AG04450 (cell line): ENCODE measurements at regions not wholly inside any gene's neighbourhood (a gene's known extent, or its start where the extent isn't known, plus 50 kb on each side); places are given as distances from the start of the nearest gene placed in this dataset.

Experiments used
- CTCF ChIA-PET: fragments of 300-600, 350-600 bp; formaldehyde crosslinking; extraction: SDS; loops from one replicate; lab custom pipeline; 2022; ENCODE audit warnings: antibody characterized with exemption, inconsistent platforms; lab: Charles Lee
- POLR2A ChIA-PET: fragments of 350-600 bp; formaldehyde crosslinking; extraction: SDS; loops from one replicate; lab custom pipeline; 2021; ENCODE audit warnings: antibody characterized with exemption, inconsistent platforms; lab: Yijun Ruan, JAX
- DNase-seq: peaks from one replicate; pipeline ENCODE4 v3.0.0-alpha.2; 2011; ENCODE audit warnings: low read depth, low spot score
- H3K27ac ChIP-seq: one replicate; pipeline ENCODE4 v1.5.1; 2012; ENCODE audit warnings: low read depth, low read length, control low read depth
- H3K27me3 ChIP-seq: one replicate; pipeline ENCODE4 v1.6.0; 2012; ENCODE audit warnings: low read length; ENCODE audit not compliant: control insufficient read depth, insufficient read depth
- H3K4me3 ChIP-seq: 2 replicates; pipeline ENCODE4 v1.5.1; 2011; ENCODE audit warnings: mild to moderate bottlenecking, low read depth, low read length, control low read depth
- H3K9me3 ChIP-seq: 2 replicates; pipeline ENCODE4 v1.5.1; 2012; ENCODE audit warnings: low read length; ENCODE audit not compliant: control insufficient read depth, insufficient read depth
- TF ChIP-seq, protein P1 (sequence below): IDR thresholded peaks from 2 replicates; pipeline ENCODE4 v1.5.1; 2011; ENCODE audit warnings: low read depth, low read length, control low read depth, inconsistent platforms

DNA sequence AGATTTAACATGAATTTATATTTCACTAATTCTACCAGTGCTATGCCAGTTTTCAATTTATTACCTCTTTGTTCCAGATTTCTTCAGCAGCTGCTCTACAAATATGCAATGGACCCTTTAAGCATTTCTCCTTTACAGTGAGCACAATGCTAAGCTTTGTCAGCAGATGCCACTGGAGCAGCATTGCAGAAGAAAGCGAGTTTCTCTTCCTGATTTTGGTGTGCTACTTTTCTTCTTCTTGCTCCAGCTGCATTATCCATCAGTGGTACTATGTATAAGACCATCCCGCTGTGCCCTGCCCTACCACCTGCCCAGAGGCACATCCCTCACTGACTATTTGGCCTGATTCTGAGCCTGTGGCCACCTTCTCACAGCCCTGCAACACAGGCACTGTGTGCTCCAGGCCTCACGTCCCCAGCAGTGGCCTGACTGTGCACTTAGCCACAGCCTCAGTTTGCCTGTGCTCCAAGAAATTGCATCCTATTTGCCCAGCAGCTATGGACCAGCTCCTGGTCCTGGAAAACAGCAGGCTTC, 84.1 kb downstream of the TNFAIP3 start:
- Histone ChIP-seq H3K27me3 (peaks cover 5% of the 10 kb centered on the region), H3K4me3 (no peak overlapping the region), H3K9me3 (no peaks in the 10 kb centered on the region), H3K27ac (no peak overlapping the region)
- TF ChIP-seq, protein P1, sequence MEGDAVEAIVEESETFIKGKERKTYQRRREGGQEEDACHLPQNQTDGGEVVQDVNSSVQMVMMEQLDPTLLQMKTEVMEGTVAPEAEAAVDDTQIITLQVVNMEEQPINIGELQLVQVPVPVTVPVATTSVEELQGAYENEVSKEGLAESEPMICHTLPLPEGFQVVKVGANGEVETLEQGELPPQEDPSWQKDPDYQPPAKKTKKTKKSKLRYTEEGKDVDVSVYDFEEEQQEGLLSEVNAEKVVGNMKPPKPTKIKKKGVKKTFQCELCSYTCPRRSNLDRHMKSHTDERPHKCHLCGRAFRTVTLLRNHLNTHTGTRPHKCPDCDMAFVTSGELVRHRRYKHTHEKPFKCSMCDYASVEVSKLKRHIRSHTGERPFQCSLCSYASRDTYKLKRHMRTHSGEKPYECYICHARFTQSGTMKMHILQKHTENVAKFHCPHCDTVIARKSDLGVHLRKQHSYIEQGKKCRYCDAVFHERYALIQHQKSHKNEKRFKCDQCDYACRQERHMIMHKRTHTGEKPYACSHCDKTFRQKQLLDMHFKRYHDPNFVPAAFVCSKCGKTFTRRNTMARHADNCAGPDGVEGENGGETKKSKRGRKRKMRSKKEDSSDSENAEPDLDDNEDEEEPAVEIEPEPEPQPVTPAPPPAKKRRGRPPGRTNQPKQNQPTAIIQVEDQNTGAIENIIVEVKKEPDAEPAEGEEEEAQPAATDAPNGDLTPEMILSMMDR = no peak
- ChIA-PET CTCF (interaction anchor here (2.1 to 7.6 kb wide), 2 partner anchors 243 to 246 kb away, joined by 6 to 116 read pairs; no protein-coding TSS in a partner anchor), POLR2A (no interaction called here)
- no peak for DNase-seq

DNA sequence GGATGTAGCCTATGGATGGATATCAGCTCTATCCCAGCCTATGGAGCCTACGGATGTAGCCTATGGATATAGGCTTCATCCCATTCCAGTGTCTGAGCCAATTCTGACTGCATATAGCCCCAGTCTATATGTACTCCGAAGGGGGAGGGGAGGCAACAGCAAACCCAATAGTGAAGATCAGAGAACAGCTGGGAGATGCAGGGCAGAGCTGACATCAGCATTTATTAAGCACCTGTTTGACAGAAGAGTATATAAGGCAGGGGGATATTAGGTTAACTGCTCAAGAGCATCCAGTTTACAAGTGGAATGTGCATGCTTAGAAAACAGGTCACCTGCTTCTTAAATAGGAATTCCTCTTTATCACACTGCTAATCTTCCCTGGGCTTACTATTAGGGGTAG, 85.2 kb downstream of the TNFAIP3 start:
- peaks cover 5% of the 10 kb centered on the region for H3K27me3 ChIP-seq
- no peak overlapping the region for H3K4me3 ChIP-seq
- no peaks in the 10 kb centered on the region for H3K9me3 ChIP-seq
- DNase-seq = no peak
- CTCF ChIA-PET = interaction anchor here (0.7 to 2.1 kb wide), 2 partner anchors 244 to 295 kb away, joined by 3 to 6 read pairs; no protein-coding TSS in a partner anchor
- TF ChIP-seq, protein P1 = no peak
- POLR2A ChIA-PET = no interaction called here
- no peak overlapping the region for H3K27ac ChIP-seq

DNA sequence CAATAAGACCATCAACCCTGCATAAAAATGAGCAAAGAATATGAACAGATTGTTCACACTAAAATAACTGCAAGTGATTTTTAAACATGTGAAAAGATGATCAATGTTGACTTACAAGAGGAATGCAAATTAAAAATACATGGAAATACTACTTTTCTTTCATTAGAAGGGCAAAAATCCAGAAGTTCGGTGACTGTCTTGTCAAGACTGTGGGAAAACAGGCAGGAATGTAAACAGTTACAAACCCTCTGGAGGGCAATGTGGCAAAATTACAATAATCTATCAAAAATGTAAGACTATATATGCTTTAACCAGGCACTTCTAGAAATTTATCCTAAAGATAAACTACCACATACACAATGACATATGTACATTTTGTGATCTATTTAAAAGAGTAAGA, 86.7 kb downstream of the TNFAIP3 start:
- DNase-seq = no peak
- POLR2A ChIA-PET = no interaction called here

DNA sequence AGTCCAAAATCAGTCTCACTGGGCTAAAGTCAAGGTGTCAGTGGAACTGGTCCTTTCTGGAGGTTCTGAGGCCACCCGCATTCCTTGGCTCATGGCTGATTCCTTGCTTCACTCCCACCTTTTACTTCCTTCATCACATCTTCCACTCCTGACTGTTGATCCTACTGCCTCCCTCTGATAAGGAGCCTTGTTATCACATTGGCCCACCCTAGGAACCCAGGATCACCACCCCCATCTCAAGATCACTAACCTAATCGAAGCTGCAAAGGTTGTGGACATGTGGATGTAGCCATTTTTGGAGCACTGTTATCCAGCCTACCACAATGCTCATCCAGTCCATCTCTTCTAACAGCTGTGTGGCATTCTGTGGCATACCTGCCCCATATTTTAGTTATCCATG, 87.2 kb downstream of the TNFAIP3 start:
- Histone ChIP-seq H3K27me3 (peaks cover 5% of the 10 kb centered on the region), H3K27ac (no peak overlapping the region), H3K9me3 (no peaks in the 10 kb centered on the region), H3K4me3 (no peak overlapping the region)
- no peak for DNase-seq
- TF ChIP-seq, protein P1 = no peak
- ChIA-PET POLR2A (interaction anchor here (0.6 kb wide), 1 partner anchor 604 kb away, joined by 3 read pairs; no protein-coding TSS in a partner anchor), CTCF (no interaction called here)

More for the DNA sequence above, 86.7 kb downstream of the TNFAIP3 start:
- Histone ChIP-seq H3K27me3 (peaks cover 5% of the 10 kb centered on the region), H3K4me3 (no peak overlapping the region), H3K27ac (no peak overlapping the region), H3K9me3 (no peaks in the 10 kb centered on the region)
- CTCF ChIA-PET = no interaction called here
- TF ChIP-seq, protein P1 = no peak

DNA sequence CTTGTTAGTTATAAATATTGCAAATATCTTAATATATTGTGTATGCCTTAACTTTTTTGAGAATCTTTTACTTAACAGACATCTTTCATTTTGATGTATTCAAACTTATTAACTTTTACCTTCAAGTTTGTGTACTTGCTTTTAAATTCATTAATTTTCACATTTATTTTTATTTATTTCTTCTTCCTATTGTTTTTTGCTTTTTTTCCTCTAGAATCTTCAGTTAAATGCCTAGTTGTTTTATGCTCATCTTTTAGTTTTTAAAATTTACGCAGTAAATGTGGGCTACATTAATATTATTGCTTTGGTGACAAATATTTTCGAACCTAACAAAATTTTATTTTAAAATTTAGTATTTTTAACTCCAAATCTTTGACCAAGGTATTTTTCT, 89.0 kb downstream of the TNFAIP3 start:
- POLR2A ChIA-PET = no interaction called here
- TF ChIP-seq, protein P1 = no peak

More for the DNA sequence above, 89.0 kb downstream of the TNFAIP3 start:
- CTCF ChIA-PET = no interaction called here
- no peak overlapping the region for H3K27ac ChIP-seq
- H3K9me3 ChIP-seq = no peaks in the 10 kb centered on the region
- peaks cover 5% of the 10 kb centered on the region for H3K27me3 ChIP-seq
- H3K4me3 ChIP-seq = no peak overlapping the region
- no peak for DNase-seq
